GM19035 (cell line): ENCODE measurements at regions not wholly inside any gene's neighbourhood (a gene's known extent, or its start where the extent isn't known, plus 50 kb on each side); places are given as distances from the start of the nearest gene placed in this dataset.

Source experiments
- ATAC-seq: cut with Tn5 transposase; IDR thresholded peaks from one replicate; pipeline ENCODE4 v1.9.1; 2021; ENCODE audit not compliant: unreplicated experiment

DNA sequence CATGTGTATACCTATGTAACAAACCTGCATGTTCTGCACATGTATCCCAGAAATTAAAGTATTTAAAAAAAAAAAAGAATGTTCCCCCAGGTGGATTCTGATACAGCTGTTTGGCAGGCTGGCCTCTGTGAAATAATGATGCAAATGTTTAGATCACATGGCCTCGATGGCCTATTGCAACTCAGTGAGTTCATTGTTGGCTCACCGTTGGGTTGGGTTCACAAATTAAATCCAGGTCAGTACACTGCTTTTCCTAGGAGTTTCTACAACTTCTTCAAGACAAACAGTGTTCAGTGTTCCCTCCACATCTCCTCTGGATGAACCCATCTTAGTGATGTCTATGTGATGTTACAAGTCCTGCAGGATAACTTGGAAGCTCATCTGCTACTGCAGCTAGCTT, 58.3 kb upstream of the STXBP6 start:
- no peak for ATAC-seq

DNA sequence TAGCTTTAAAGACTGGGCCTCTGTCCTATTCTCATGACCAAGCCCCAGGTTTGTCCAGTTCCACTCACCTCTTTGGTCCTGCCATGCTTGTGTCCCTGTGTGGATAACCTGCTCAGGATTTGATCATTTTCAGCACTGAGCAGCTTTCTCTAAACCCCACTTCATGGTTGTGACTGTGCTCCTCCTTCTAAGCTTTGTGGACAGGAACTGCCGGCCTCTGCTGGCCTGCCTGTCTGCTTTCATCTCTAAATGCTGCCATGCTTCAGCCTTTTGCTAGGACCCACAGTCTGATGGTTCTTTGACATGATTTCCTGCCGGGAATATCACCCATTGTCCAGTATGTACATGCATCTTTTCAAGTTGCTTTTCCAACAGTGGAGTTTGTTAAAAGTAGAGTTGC, 53.9 kb upstream of the STXBP6 start:
- ATAC-seq: no peak

DNA sequence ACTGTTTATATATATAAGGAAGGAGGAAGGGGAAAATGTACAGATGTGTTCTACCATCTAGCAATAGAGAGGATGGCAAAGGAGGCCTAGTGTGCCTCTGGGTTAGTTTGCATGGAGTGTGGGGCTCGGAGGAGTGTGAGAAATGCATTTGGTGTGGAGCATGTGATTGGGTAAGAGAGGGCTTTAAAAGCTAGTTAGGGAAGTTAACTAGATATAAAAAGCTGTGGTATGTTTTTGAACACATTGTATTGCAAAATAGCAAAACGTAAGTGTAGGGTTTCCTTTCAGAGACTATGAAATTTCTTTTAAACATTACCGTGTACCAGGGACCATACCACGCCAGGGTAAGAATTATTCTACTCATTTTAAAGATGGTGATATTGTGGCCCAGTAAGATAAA, 53.3 kb upstream of the STXBP6 start:
- ATAC-seq: no peak

DNA sequence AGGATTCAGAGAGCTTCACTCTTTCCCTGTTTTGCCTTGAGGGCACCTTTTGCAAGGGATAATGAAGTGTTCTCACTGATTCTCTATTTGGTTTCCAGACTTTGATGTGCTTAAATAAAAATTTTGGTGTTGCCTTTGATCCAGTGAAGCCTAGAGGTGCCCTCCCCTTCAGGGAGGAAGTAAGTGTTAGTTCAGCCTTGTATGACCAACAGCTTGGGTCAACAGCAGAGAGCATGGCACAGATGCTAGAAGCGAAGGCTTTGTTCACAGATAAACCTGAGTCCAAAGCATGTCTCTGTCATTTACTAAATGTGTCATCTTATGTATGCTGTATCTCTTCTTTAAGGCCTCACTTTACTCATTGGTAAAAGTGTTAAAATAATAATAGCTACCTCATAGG, 52.8 kb upstream of the STXBP6 start:
- ATAC-seq: no peak

DNA sequence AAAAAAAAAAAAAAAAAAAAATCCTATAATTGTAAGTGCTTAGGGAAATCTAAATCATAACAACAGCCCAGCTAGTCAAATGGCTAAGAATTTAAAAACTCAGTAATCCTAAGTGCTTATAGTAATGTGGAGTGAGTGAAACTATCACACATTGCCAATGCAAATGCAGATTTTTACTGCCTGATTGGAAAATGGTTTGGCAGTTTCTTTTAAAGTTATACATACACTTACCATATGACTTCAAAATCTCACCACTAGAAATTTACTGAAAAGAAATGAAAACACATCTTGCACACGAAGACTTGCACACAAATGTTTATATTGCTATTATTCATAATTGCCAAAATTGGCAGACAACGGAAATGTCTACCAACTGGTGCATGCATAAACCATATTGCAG, 51.3 kb upstream of the STXBP6 start:
- ATAC-seq: no peak
